ENCODE measurements at regions not wholly inside any gene's neighbourhood (a gene's known extent, or its start where the extent isn't known, plus 50 kb on each side); places are given as distances from the start of the nearest gene placed in this dataset.

DNA sequence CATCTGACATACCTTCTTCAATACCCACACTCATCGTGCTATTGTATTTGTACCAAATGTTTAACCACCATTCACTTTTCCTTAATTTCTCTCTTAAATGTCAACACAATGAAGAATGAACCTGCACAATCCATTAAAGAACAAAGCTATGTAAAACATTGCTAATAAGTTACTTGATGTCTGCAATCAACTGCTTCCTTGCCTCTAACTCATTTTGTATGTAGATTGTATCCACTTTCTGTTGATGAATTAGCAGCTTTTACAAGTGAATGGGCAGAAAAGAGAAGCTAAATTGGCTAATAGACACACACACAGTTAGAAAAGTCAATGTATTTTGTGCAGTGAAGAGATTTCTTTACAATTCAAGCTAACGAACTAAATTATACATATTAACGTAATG, 212.5 kb upstream of the NDST3 start:
- no peak for TF ChIP-seq BHLHE40 (IDR thresholded peaks at IDR 0.05; ENCODE audit: borderline replicate concordance)
- TF ChIP-seq FOXK2 (IDR thresholded peaks at IDR 0.05): no peak
- no peak for TF ChIP-seq ZNF384 (IDR thresholded peaks at IDR 0.05)
- TF ChIP-seq FOXM1 (IDR thresholded peaks at IDR 0.05; ENCODE audit: borderline replicate concordance): no peak
- no peak for TF ChIP-seq SP1 (IDR thresholded peaks at IDR 0.05)
- no peak for TF ChIP-seq SUZ12 (IDR thresholded peaks at IDR 0.05)
- no peak for TF ChIP-seq ARNT (IDR thresholded peaks at IDR 0.05)
- no peak for TF ChIP-seq ELF4 (IDR thresholded peaks at IDR 0.05)
- TF ChIP-seq NFRKB (IDR thresholded peaks at IDR 0.05): no peak
- TF ChIP-seq TARDBP (IDR thresholded peaks at IDR 0.05): no peak
- no peak for TF ChIP-seq HDGF (IDR thresholded peaks at IDR 0.05; ENCODE audit: borderline replicate concordance)
- no peak for TF ChIP-seq LEF1 (IDR thresholded peaks at IDR 0.05; ENCODE audit: borderline replicate concordance)

All from HEK293T (cell line).